ENCODE measurements at regions not wholly inside any gene's neighbourhood (a gene's known extent, or its start where the extent isn't known, plus 50 kb on each side); places are given as distances from the start of the nearest gene placed in this dataset.
"Not testable (repeated sequence)": the region's sequence is repeated elsewhere in the genome, so short reads cannot be mapped to it uniquely, and the experiment has no call there.

DNA sequence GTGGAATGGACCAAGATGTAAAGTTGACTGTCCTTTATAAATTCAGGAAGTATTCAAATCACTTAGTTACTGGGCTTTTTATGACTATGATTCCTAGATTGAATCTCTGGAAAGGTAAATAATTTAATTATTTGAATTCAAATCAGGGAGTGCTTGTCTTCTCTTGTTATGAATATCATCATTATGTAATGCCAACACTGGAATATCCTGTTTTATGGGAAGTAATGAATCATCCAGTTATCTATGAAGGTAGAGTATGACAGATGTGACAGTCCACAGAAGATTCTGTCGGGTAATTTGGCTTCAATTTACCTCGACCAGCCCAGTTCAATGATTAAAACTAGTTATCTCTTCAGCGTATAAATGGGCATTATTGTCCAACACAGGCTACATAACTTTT, 141.0 kb upstream of the NUDT12 start:
- no CpG with 5 or more reads among the region's 3 CpGs for WGBS (ENCODE audit: insufficient coverage)
- no peak overlapping the region for H3K4me3 ChIP-seq (ENCODE audit: low read length)
- no peaks in the 10 kb centered on the region for H3K27me3 ChIP-seq (ENCODE audit: control insufficient read depth, insufficient read depth, low read length)

GRCh38 chr5:103693517-103693916, 130.9 kb upstream of the NUDT12 start:
- 0% methylated on average over 1 of the region's 2 CpGs for WGBS (ENCODE audit: insufficient coverage)
- Histone ChIP-seq H3K4me3 (ENCODE audit: low read length) (no peak overlapping the region), H3K9me3 (replicated peaks; ENCODE audit: control insufficient read depth, low read depth, low read length) (no peaks in the 10 kb centered on the region), H3K4me1 (ENCODE audit: control insufficient read depth, insufficient read depth, low read length) (no peaks in the 10 kb centered on the region), H3K27me3 (ENCODE audit: control insufficient read depth, insufficient read depth, low read length) (no peaks in the 10 kb centered on the region), H3K27ac (ENCODE audit: low read length) (no peak overlapping the region), H3K36me3 (ENCODE audit: control insufficient read depth, insufficient read depth, low read length) (no peaks in the 10 kb centered on the region)
- peak; percentile 62 for DNase-seq

More for the DNA sequence above, 141.0 kb upstream of the NUDT12 start:
- H3K36me3 ChIP-seq (ENCODE audit: control insufficient read depth, insufficient read depth, low read length): no peaks in the 10 kb centered on the region
- DNase-seq: no peak
- no peak overlapping the region for H3K27ac ChIP-seq (ENCODE audit: low read length)
- no peaks in the 10 kb centered on the region for H3K4me1 ChIP-seq (ENCODE audit: control insufficient read depth, insufficient read depth, low read length)
- H3K9me3 ChIP-seq (replicated peaks; ENCODE audit: control insufficient read depth, low read depth, low read length): no peaks in the 10 kb centered on the region

DNA sequence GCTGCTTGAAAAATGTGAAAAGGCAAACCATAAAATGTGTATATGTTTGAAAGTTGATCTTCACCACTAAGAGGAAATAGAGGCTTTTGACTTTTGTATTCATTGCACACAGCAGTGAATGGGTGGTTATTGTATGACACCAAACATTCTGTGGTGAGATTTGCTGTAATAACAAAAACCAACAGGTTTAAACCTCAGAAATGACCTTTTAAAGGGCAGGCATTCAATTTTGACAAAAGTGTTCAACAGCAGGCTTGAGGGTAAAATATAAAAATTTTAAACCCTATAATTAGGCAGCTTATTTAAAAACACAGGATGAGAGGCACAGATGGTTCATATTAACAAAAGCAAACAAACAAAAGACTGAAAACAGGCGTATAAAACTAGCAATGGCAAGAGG, 128.1 kb upstream of the NUDT12 start:
- H3K9me3 ChIP-seq (replicated peaks; ENCODE audit: control insufficient read depth, low read depth, low read length): no peaks in the 10 kb centered on the region
- H3K27ac ChIP-seq (ENCODE audit: low read length): no peak overlapping the region
- no peak overlapping the region for H3K4me3 ChIP-seq (ENCODE audit: low read length)
- no CpG with 5 or more reads among the region's 1 CpG for WGBS (ENCODE audit: insufficient coverage)
- no peak for DNase-seq
- H3K36me3 ChIP-seq (ENCODE audit: control insufficient read depth, insufficient read depth, low read length): no peaks in the 10 kb centered on the region
- no peaks in the 10 kb centered on the region for H3K27me3 ChIP-seq (ENCODE audit: control insufficient read depth, insufficient read depth, low read length)
- H3K4me1 ChIP-seq (ENCODE audit: control insufficient read depth, insufficient read depth, low read length): no peaks in the 10 kb centered on the region

DNA sequence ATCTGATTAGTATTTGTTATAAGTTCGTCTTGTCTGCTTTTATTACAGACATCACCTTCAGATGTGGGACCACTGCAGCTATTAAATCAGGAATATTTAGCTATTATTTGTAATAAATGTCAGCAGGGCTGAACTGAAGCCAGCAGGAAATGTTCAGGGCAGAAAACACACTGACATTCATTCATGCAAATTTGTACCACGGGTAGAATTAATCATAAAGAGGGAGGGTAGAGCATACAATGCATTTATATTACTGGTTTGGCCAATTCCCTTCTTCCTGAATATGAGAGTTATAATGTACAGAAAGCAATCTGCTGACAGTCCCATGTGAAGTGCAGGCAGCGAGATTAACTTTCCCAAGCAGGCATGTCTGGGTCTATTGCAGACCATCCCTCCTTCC, 117.3 kb upstream of the NUDT12 start:
- no peak for DNase-seq
- Histone ChIP-seq H3K9me3 (replicated peaks; ENCODE audit: control insufficient read depth, low read depth, low read length) (no peaks in the 10 kb centered on the region), H3K27ac (ENCODE audit: low read length) (no peak overlapping the region), H3K27me3 (ENCODE audit: control insufficient read depth, insufficient read depth, low read length) (no peaks in the 10 kb centered on the region), H3K36me3 (ENCODE audit: control insufficient read depth, insufficient read depth, low read length) (no peaks in the 10 kb centered on the region), H3K4me1 (ENCODE audit: control insufficient read depth, insufficient read depth, low read length) (no peaks in the 10 kb centered on the region), H3K4me3 (ENCODE audit: low read length) (no peak overlapping the region)
- WGBS (ENCODE audit: insufficient coverage): 29% methylated on average over 1 of the region's 3 CpGs

GRCh38 chr5:103676198-103676597, 113.6 kb upstream of the NUDT12 start:
- not testable (repeated sequence) for H3K9me3 ChIP-seq (replicated peaks; ENCODE audit: control insufficient read depth, low read depth, low read length); H3K36me3 ChIP-seq (ENCODE audit: control insufficient read depth, insufficient read depth, low read length); H3K4me3 ChIP-seq (ENCODE audit: low read length); H3K27ac ChIP-seq (ENCODE audit: low read length); DNase-seq; H3K4me1 ChIP-seq (ENCODE audit: control insufficient read depth, insufficient read depth, low read length); H3K27me3 ChIP-seq (ENCODE audit: control insufficient read depth, insufficient read depth, low read length)
- 60% methylated on average over 1 of the region's 5 CpGs for WGBS (ENCODE audit: insufficient coverage)

DNA sequence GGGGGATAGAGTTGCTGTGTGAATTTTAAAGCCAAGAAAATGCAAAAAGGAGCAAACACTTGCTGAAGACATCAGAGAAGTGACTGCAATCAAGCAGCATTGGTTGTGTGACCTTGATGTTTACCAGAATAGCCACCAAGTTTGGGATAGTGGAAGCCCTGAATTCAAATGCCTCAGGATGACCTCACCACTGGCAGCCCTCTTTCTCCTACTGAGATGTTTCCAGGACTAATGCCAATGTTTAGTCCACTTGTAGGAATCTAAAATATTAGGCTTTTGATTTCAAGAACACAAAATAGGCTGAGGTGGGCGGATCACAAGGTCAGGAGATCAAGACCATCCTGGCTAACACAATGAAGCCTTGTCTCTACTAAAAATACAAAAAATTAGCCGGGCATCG, 112.2 kb upstream of the NUDT12 start:
- WGBS (ENCODE audit: insufficient coverage): no CpG with 5 or more reads among the region's 3 CpGs
- no peak overlapping the region for H3K4me3 ChIP-seq (ENCODE audit: low read length)
- no peak overlapping the region for H3K27ac ChIP-seq (ENCODE audit: low read length)
- H3K27me3 ChIP-seq (ENCODE audit: control insufficient read depth, insufficient read depth, low read length): no peaks in the 10 kb centered on the region
- H3K9me3 ChIP-seq (replicated peaks; ENCODE audit: control insufficient read depth, low read depth, low read length): no peaks in the 10 kb centered on the region
- DNase-seq: peak; percentile 30
- no peaks in the 10 kb centered on the region for H3K36me3 ChIP-seq (ENCODE audit: control insufficient read depth, insufficient read depth, low read length)
- H3K4me1 ChIP-seq (ENCODE audit: control insufficient read depth, insufficient read depth, low read length): no peaks in the 10 kb centered on the region

DNA sequence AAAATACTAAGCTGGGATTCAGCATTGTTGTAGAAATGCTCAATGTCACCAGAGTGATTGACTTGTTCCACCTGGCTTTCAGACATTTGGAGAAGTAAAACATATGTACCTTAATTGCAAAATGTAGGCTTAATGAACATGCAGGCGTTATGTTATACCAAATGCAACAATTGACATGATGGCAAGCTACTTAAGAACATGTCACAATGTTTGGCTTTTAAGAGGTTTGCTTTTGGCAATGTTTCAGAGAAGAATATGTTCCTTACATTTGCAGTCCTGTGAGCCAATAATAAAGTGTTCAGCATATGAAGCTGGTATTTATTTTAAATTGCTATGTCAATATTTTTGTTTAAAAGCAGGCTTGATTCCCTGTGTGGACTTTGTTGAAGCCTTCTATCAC, 111.7 kb upstream of the NUDT12 start:
- 43% methylated on average over 1 of the region's 1 CpG for WGBS (ENCODE audit: insufficient coverage)
- H3K9me3 ChIP-seq (replicated peaks; ENCODE audit: control insufficient read depth, low read depth, low read length): no peaks in the 10 kb centered on the region
- no peaks in the 10 kb centered on the region for H3K27me3 ChIP-seq (ENCODE audit: control insufficient read depth, insufficient read depth, low read length)
- H3K4me1 ChIP-seq (ENCODE audit: control insufficient read depth, insufficient read depth, low read length): no peaks in the 10 kb centered on the region
- no peaks in the 10 kb centered on the region for H3K36me3 ChIP-seq (ENCODE audit: control insufficient read depth, insufficient read depth, low read length)
- no peak overlapping the region for H3K4me3 ChIP-seq (ENCODE audit: low read length)
- no peak overlapping the region for H3K27ac ChIP-seq (ENCODE audit: low read length)
- DNase-seq: peak; percentile 15

DNA sequence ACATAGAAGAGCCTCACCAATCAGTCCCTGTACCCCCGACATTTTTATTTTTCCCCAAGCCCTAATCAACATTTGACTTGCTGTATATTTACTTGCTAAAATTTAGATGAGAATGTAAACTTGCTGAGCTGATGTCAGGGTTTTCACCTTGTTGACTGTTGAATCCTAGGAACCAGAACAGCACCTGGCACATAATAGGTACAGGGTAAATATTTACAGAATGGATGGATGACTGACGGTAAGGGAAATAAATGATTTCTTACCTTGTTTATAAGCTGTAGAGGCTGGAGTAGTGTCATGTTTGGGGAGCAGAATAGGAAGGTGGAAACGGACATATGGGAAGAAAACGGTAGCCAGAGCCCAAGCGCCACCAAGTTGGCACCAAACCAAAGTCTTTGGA, 107.0 kb upstream of the NUDT12 start:
- Histone ChIP-seq H3K4me3 (ENCODE audit: low read length) (no peak overlapping the region), H3K9me3 (replicated peaks; ENCODE audit: control insufficient read depth, low read depth, low read length) (no peaks in the 10 kb centered on the region), H3K27me3 (ENCODE audit: control insufficient read depth, insufficient read depth, low read length) (no peaks in the 10 kb centered on the region), H3K4me1 (ENCODE audit: control insufficient read depth, insufficient read depth, low read length) (no peaks in the 10 kb centered on the region), H3K27ac (ENCODE audit: low read length) (no peak overlapping the region), H3K36me3 (ENCODE audit: control insufficient read depth, insufficient read depth, low read length) (no peaks in the 10 kb centered on the region)
- 86% methylated on average over 4 of the region's 5 CpGs for WGBS (ENCODE audit: insufficient coverage)
- no peak for DNase-seq

GRCh38 chr5:103668281-103668680, 105.7 kb upstream of the NUDT12 start:
- 80% methylated on average over 1 of the region's 3 CpGs for WGBS (ENCODE audit: insufficient coverage)
- Histone ChIP-seq H3K27ac (ENCODE audit: low read length) (no peak overlapping the region), H3K36me3 (ENCODE audit: control insufficient read depth, insufficient read depth, low read length) (no peaks in the 10 kb centered on the region), H3K4me1 (ENCODE audit: control insufficient read depth, insufficient read depth, low read length) (no peaks in the 10 kb centered on the region), H3K27me3 (ENCODE audit: control insufficient read depth, insufficient read depth, low read length) (no peaks in the 10 kb centered on the region), H3K4me3 (ENCODE audit: low read length) (no peak overlapping the region), H3K9me3 (replicated peaks; ENCODE audit: control insufficient read depth, low read depth, low read length) (no peaks in the 10 kb centered on the region)
- no peak for DNase-seq

GRCh38 chr5:103667068-103667467, 104.5 kb upstream of the NUDT12 start:
- no peak for DNase-seq
- no peak overlapping the region for H3K27ac ChIP-seq (ENCODE audit: low read length)
- peaks cover 4% of the 10 kb centered on the region for H3K9me3 ChIP-seq (replicated peaks; ENCODE audit: control insufficient read depth, low read depth, low read length)
- no peak overlapping the region for H3K4me3 ChIP-seq (ENCODE audit: low read length)
- H3K4me1 ChIP-seq (ENCODE audit: control insufficient read depth, insufficient read depth, low read length): no peaks in the 10 kb centered on the region
- no peaks in the 10 kb centered on the region for H3K36me3 ChIP-seq (ENCODE audit: control insufficient read depth, insufficient read depth, low read length)
- WGBS (ENCODE audit: insufficient coverage): 50% methylated on average over 2 of the region's 3 CpGs
- H3K27me3 ChIP-seq (ENCODE audit: control insufficient read depth, insufficient read depth, low read length): no peaks in the 10 kb centered on the region

DNA sequence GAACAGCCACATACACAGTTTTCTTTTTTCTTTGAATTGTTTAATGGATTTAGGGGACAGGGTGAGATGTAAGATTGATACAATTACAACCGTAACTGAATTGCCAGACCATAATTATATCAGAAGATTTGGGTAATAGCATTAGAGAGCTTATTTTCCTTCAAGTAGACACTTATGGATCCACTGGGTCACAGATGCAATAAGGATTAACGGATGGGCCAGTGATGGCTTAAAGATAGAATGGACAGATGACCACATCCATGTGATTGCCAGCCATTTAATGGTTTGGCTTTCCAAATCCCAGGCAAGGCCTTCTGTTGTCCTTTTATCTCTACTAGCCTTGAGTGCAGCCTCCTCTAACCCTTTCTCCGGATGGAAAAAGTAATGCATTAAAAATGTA, 94.7 kb upstream of the NUDT12 start:
- no peaks in the 10 kb centered on the region for H3K9me3 ChIP-seq (replicated peaks; ENCODE audit: control insufficient read depth, low read depth, low read length)
- H3K4me1 ChIP-seq (ENCODE audit: control insufficient read depth, insufficient read depth, low read length): no peaks in the 10 kb centered on the region
- H3K27ac ChIP-seq (ENCODE audit: low read length): no peak overlapping the region
- H3K27me3 ChIP-seq (ENCODE audit: control insufficient read depth, insufficient read depth, low read length): no peaks in the 10 kb centered on the region
- DNase-seq: no peak
- no peaks in the 10 kb centered on the region for H3K36me3 ChIP-seq (ENCODE audit: control insufficient read depth, insufficient read depth, low read length)
- 80% methylated on average over 1 of the region's 3 CpGs for WGBS (ENCODE audit: insufficient coverage)
- no peak overlapping the region for H3K4me3 ChIP-seq (ENCODE audit: low read length)

Measured in muscle of leg (tissue), 3 donors.